OCI-LY3 (cell line): ENCODE measurements at regions not wholly inside any gene's neighbourhood (a gene's known extent, or its start where the extent isn't known, plus 50 kb on each side); places are given as distances from the start of the nearest gene placed in this dataset.

ENCODE experiments used
- H2AFZ ChIP-seq: fragments of 200-600, 300-600 bp; shearing (Covaris generic); 2 replicates; pipeline ENCODE4 v1.6.0; 2014; ENCODE audit warnings: antibody characterized with exemption, low read depth, low read length
- H3K27ac ChIP-seq: fragments of 200-600, 300-600 bp; sonication (generic); 2 replicates; pipeline ENCODE4 v1.5.1; 2014; ENCODE audit warnings: mild to moderate bottlenecking, low read length, moderate library complexity, mixed read lengths
- H3K27me3 ChIP-seq: fragments of 200-600, 300-600 bp; sonication (generic); 2 replicates; pipeline ENCODE4 v1.6.1; 2014; ENCODE audit warnings: low read depth, low read length, mixed read lengths
- H3K36me3 ChIP-seq: fragments of 200-600, 300-600 bp; sonication (generic); replicated peaks from 2 replicates; pipeline ENCODE3; 2014; ENCODE audit warnings: low read depth, low read length, mixed read lengths
- H3K4me1 ChIP-seq: fragments of 300-600, 200-600 bp; sonication (generic); 2 replicates; pipeline ENCODE4 v1.6.1; 2014; ENCODE audit warnings: low read length, mixed read lengths
- H3K4me2 ChIP-seq: fragments of 200-600, 300-600 bp; sonication (generic); 2 replicates; pipeline ENCODE4 v1.6.1; 2014; ENCODE audit warnings: low read length, mixed read lengths
- H3K4me3 ChIP-seq: fragments of 300-600, 200-600 bp; sonication (generic); 2 replicates; pipeline ENCODE4 v1.5.1; 2014; ENCODE audit warnings: antibody characterized with exemption, mild to moderate bottlenecking, low read length, moderate library complexity
- H3K79me2 ChIP-seq: fragments of 300-600, 200-600 bp; shearing (Covaris generic); 2 replicates; pipeline ENCODE4 v1.6.1; 2014; ENCODE audit warnings: mild to moderate bottlenecking, low read length, mixed read lengths
- H3K9ac ChIP-seq: fragments of 300-600, 200-600 bp; shearing (Covaris generic); 2 replicates; pipeline ENCODE4 v1.6.0; 2014; ENCODE audit warnings: mild to moderate bottlenecking, low read length, moderate library complexity
- H3K9me3 ChIP-seq: fragments of 200-600, 300-600 bp; shearing (Covaris generic); 2 replicates; pipeline ENCODE4 v1.6.1; 2014; ENCODE audit warnings: low read length, mixed read lengths; ENCODE audit not compliant: insufficient read depth
- H4K20me1 ChIP-seq: fragments of 200-600, 300-600 bp; sonication (generic); 2 replicates; pipeline ENCODE4 v1.6.1; 2016; ENCODE audit warnings: low read length, mixed read lengths; ENCODE audit not compliant: insufficient read depth
- CTCF ChIP-seq: fragments of 200-600, 300-600 bp; sonication (generic); IDR thresholded peaks from 2 replicates; pipeline ENCODE4 v1.5.1; 2014; ENCODE audit warnings: antibody characterized with exemption, low read length, low read depth
- EZH2phosphoT487 ChIP-seq: fragments of 200-600 bp; shearing (Covaris generic); IDR thresholded peaks from 2 replicates; pipeline ENCODE4 v1.6.1; 2018; ENCODE audit warnings: antibody characterized with exemption, mixed run types, low read depth

- H3K4me1 ChIP-seq: no peaks in the 10 kb centered on the region
- no peaks in the 10 kb centered on the region for H3K36me3 ChIP-seq
- H4K20me1 ChIP-seq: no peaks in the 10 kb centered on the region
- no peak overlapping the region for H3K27ac ChIP-seq
- H3K4me2 ChIP-seq: no peak overlapping the region
- H3K9ac ChIP-seq: no peak overlapping the region
- H3K9me3 ChIP-seq: no peaks in the 10 kb centered on the region
- TF ChIP-seq EZH2phosphoT487: no peak
- no peak for TF ChIP-seq CTCF
- no peaks in the 10 kb centered on the region for H3K79me2 ChIP-seq
- no peak overlapping the region for H2AFZ ChIP-seq
- H3K4me3 ChIP-seq: no peak overlapping the region
- H3K27me3 ChIP-seq: no peaks in the 10 kb centered on the region
Measured at GRCh38 chr12:92630968-92631367, 71.8 kb upstream of the PLEKHG7 start.

GRCh38 chr12:92629349-92630065, 73.3 kb upstream of the PLEKHG7 start:
- no peaks in the 10 kb centered on the region for H4K20me1 ChIP-seq
- H3K36me3 ChIP-seq: no peaks in the 10 kb centered on the region
- H3K27ac ChIP-seq: no peak overlapping the region
- no peaks in the 10 kb centered on the region for H3K9me3 ChIP-seq
- H3K79me2 ChIP-seq: no peaks in the 10 kb centered on the region
- no peak overlapping the region for H3K4me2 ChIP-seq
- TF ChIP-seq CTCF (no peak), EZH2phosphoT487 (no peak)
- H3K4me1 ChIP-seq: no peaks in the 10 kb centered on the region
- H3K27me3 ChIP-seq: no peaks in the 10 kb centered on the region
- H2AFZ ChIP-seq: no peak overlapping the region
- no peak overlapping the region for H3K4me3 ChIP-seq
- no peak overlapping the region for H3K9ac ChIP-seq

GRCh38 chr12:92628476-92628875, 74.3 kb upstream of the PLEKHG7 start:
- Histone ChIP-seq H4K20me1 (no peaks in the 10 kb centered on the region), H3K36me3 (no peaks in the 10 kb centered on the region), H2AFZ (no peak overlapping the region), H3K27me3 (no peaks in the 10 kb centered on the region), H3K4me1 (no peaks in the 10 kb centered on the region), H3K27ac (no peak overlapping the region), H3K4me3 (no peak overlapping the region), H3K9ac (no peak overlapping the region), H3K9me3 (no peaks in the 10 kb centered on the region), H3K4me2 (no peak overlapping the region), H3K79me2 (no peaks in the 10 kb centered on the region)
- no peak for TF ChIP-seq EZH2phosphoT487

- Histone ChIP-seq H3K27me3 (no peaks in the 10 kb centered on the region), H3K4me1 (no peaks in the 10 kb centered on the region), H3K9ac (no peak overlapping the region), H3K9me3 (no peaks in the 10 kb centered on the region), H3K27ac (no peak overlapping the region), H3K79me2 (no peaks in the 10 kb centered on the region), H3K4me2 (no peak overlapping the region), H3K4me3 (no peak overlapping the region), H3K36me3 (no peaks in the 10 kb centered on the region), H2AFZ (no peak overlapping the region), H4K20me1 (no peaks in the 10 kb centered on the region)
- TF ChIP-seq CTCF (no peak), EZH2phosphoT487 (no peak)
Measured at GRCh38 chr12:92627511-92627910, 75.3 kb upstream of the PLEKHG7 start.
